HepG2 (cell line): ENCODE measurements at regions not wholly inside any gene's neighbourhood (a gene's known extent, or its start where the extent isn't known, plus 50 kb on each side); places are given as distances from the start of the nearest gene placed in this dataset.

Experiments
- ATAC-seq: fragments of 200-7000 bp; cut with Tn5 transposase; 3 replicates; pipeline ENCODE4 v1.9.1; 2020; ENCODE audit warnings: mild to moderate bottlenecking, moderate library complexity
- BruUV-seq: library from RNA; stranded (reverse); fragments of 400-500 nt; replicated peaks from 2 replicates; lab custom pipeline; 2021; lab: Mats Ljungman, UMichigan
- CTCF ChIA-PET: fragments of 300-600 bp; formaldehyde crosslinking; extraction: SDS; loops from one replicate; lab custom pipeline; 2021; ENCODE audit warnings: low total read pairs, inconsistent platforms, low intra/inter-chr PET ratio; lab: Yijun Ruan, JAX
- POLR2A ChIA-PET: fragments of 350-600 bp; sonication (Branson Sonifier 250); formaldehyde crosslinking; loops from one replicate; lab custom pipeline; 2020; ENCODE audit warnings: antibody characterized with exemption, inconsistent platforms; lab: Yijun Ruan, JAX
- DNase-seq: peaks from one replicate; pipeline ENCODE4 v3.0.0-alpha.2; 2015; ENCODE audit warnings: low spot score
- FAIRE-seq: peaks from 3 replicates; lab custom pipeline; 2011; peaks lifted over from hg19 to GRCh38; lab: Jason Lieb, UNC
- H2AFZ ChIP-seq: one replicate; pipeline ENCODE4 v1.6.1; 2011; ENCODE audit warnings: low read length, inconsistent platforms
- H3K27ac ChIP-seq: fragments of 300-600 bp; 3 replicates; pipeline ENCODE4 v1.8.0; 2011; ENCODE audit warnings: mixed run types, mild to moderate bottlenecking, mixed read lengths, low read length, inconsistent platforms; ENCODE audit not compliant: insufficient read depth; ENCODE audit errors: extremely low read length
- H3K27me3 ChIP-seq, 2 experiments: fragments of 200-600 bp in 1 of 2; 2 replicates in 1 of 2; 3 replicates in 1 of 2; pipeline versions ENCODE4 v1.6.0 to v1.8.0; 2011; ENCODE audit warnings: low read length in 2 of 2, mild to moderate bottlenecking in 2 of 2, moderate library complexity in 2 of 2, inconsistent platforms in 1 of 2; ENCODE audit not compliant: insufficient read depth in 2 of 2, control insufficient read depth in 1 of 2
- H3K36me3 ChIP-seq, 2 experiments: fragments of 200-600 bp in 1 of 2; replicated peaks in 1 of 2; 2 replicates in 1 of 2; 3 replicates in 1 of 2; pipeline versions ENCODE4 v1.5.1 to v1.8.0; 2011; ENCODE audit warnings: low read length in 2 of 2, inconsistent platforms in 1 of 2; ENCODE audit not compliant: insufficient read depth in 2 of 2, control insufficient read depth in 1 of 2
- H3K4me1 ChIP-seq: 2 replicates; pipeline ENCODE4 v1.5.1; 2012; ENCODE audit warnings: low read length, inconsistent platforms; ENCODE audit not compliant: insufficient read depth
- H3K4me2 ChIP-seq: 2 replicates; pipeline ENCODE4 v1.6.0; 2011; ENCODE audit warnings: low read depth, low read length, inconsistent platforms
- H3K4me3 ChIP-seq, 3 experiments: fragments of 200-600 bp in 1 of 3; sonication (generic), shearing (Covaris generic) in 1 of 3; replicated peaks in 1 of 3; 2 replicates each; pipeline ENCODE4 v1.5.1; 2011 to 2016; ENCODE audit warnings: low read length in 3 of 3, inconsistent platforms in 2 of 3, low read depth in 2 of 3, mild to moderate bottlenecking in 2 of 3, control low read depth in 1 of 3, mixed read lengths in 1 of 3; ENCODE audit not compliant: insufficient read depth in 1 of 3
- H3K79me2 ChIP-seq: one replicate; pipeline ENCODE4 v1.6.1; 2011; ENCODE audit warnings: low read length, inconsistent platforms; ENCODE audit not compliant: insufficient read depth
- H3K9ac ChIP-seq: 2 replicates; pipeline ENCODE4 v1.6.0; 2011; ENCODE audit warnings: mild to moderate bottlenecking, low read depth, low read length, inconsistent platforms; ENCODE audit not compliant: insufficient read depth
- H3K9me3 ChIP-seq: 2 replicates; pipeline ENCODE4 v1.5.1; 2012; ENCODE audit warnings: mild to moderate bottlenecking, low read length
- H4K20me1 ChIP-seq: 2 replicates; pipeline ENCODE4 v1.6.0; 2011; ENCODE audit warnings: inconsistent platforms, mild to moderate bottlenecking, low read length, moderate library complexity; ENCODE audit not compliant: insufficient read depth
- ATF4 ChIP-seq, 2 experiments: fragments of 450-650 bp in 1 of 2; sonication (generic) in 1 of 2; formaldehyde crosslinking; IDR thresholded peaks; 2 replicates each; pipeline versions ENCODE4 v1.5.0 to v1.8.0; 2020 to 2022; ENCODE audit warnings: mild to moderate bottlenecking in 1 of 2, missing genetic modification reagents in 1 of 2
- CAMTA2 ChIP-seq: sonication (generic); formaldehyde crosslinking; IDR thresholded peaks from 2 replicates; pipeline ENCODE4 v1.4.0; 2020; ENCODE audit warnings: mild to moderate bottlenecking, missing genetic modification reagents, borderline replicate concordance
- GABPA ChIP-seq, 2 experiments: IDR thresholded peaks; 2 replicates each; pipeline ENCODE4 v1.6.1; 2011 to 2016; ENCODE audit warnings: low read depth in 2 of 2, low read length in 1 of 2, missing biosample characterization in 1 of 2, missing genetic modification characterization in 1 of 2
- JUNB ChIP-seq: sonication (generic); formaldehyde crosslinking; IDR thresholded peaks from 2 replicates; pipeline ENCODE4 v1.8.0; 2022; ENCODE audit warnings: missing genetic modification reagents, mild to moderate bottlenecking, borderline replicate concordance
- MAZ ChIP-seq, 2 experiments: sonication (generic) in 1 of 2; formaldehyde crosslinking in 1 of 2; IDR thresholded peaks; 2 replicates each; pipeline versions ENCODE4 v1.5.0 to v1.6.1; 2012 to 2020; ENCODE audit warnings: low read depth in 2 of 2, mild to moderate bottlenecking in 2 of 2, borderline replicate concordance in 1 of 2, improper control_type of control experiment in 1 of 2, low read length in 1 of 2, missing genetic modification reagents in 1 of 2, moderate library complexity in 1 of 2
- MLXIP ChIP-seq: sonication (generic); formaldehyde crosslinking; IDR thresholded peaks from 2 replicates; pipeline ENCODE4 v1.9.0; 2021; ENCODE audit warnings: missing genetic modification reagents, borderline replicate concordance
- RFX3 ChIP-seq: IDR thresholded peaks from 2 replicates; pipeline ENCODE4 v1.6.1; 2016; ENCODE audit warnings: missing biosample characterization, missing genetic modification reagents
- SMAD3 ChIP-seq: sonication (generic); formaldehyde crosslinking; IDR thresholded peaks from 2 replicates; pipeline ENCODE4 v1.4.0; 2020; ENCODE audit warnings: missing genetic modification reagents
- SP1 ChIP-seq, 2 experiments: fragments of 450-650 bp in 1 of 2; sonication (generic) in 1 of 2; formaldehyde crosslinking in 1 of 2; IDR thresholded peaks; 2 replicates each; pipeline versions ENCODE4 v1.4.0 to v1.6.1; 2016 to 2020; ENCODE audit warnings: missing genetic modification reagents in 1 of 2
- TOPORS ChIP-seq: sonication (generic); formaldehyde crosslinking; IDR thresholded peaks from 2 replicates; pipeline ENCODE4 v1.8.0; 2023; ENCODE audit warnings: mild to moderate bottlenecking, missing genetic modification reagents
- ZNF34 ChIP-seq: sonication (generic); formaldehyde crosslinking; IDR thresholded peaks from 2 replicates; pipeline ENCODE4 v1.4.0; 2020; ENCODE audit warnings: mild to moderate bottlenecking, missing genetic modification reagents, borderline replicate concordance
- WGBS: methylation state at CpG from one replicate; pipeline ENCODE4 v1.1.6; 2017; ENCODE audit warnings: low lambda C conversion rate; 5-methylcytosine and 5-hydroxymethylcytosine counted together
- in situ Hi-C: cut with HindIII; loops from 2 replicates; pipeline ENCODE4 v1.10.0; 2017; ENCODE audit warnings: low pct_unique_long_range_greater_than_20kb; ENCODE audit not compliant: extremely low pct_ligation_motif_present
- intact Hi-C: fragments of 100-400 bp; cut with micrococcal nuclease; formaldehyde crosslinking; loops from one replicate; pipeline ENCODE4 v1.10.0; 2022; ENCODE audit not compliant: unreplicated experiment
- TF ChIP-seq, protein P1 (sequence below), 2 experiments: sonication (generic) in 1 of 2; formaldehyde crosslinking in 1 of 2; IDR thresholded peaks; 2 replicates each; pipeline versions ENCODE4 v1.5.1 to v1.6.1; 2011 to 2020; ENCODE audit warnings: borderline replicate concordance in 1 of 2, low read depth in 1 of 2, low read length in 1 of 2, mild to moderate bottlenecking in 1 of 2, missing genetic modification reagents in 1 of 2, moderate library complexity in 1 of 2
- TF ChIP-seq, protein P2 (sequence below): sonication (generic); formaldehyde crosslinking; IDR thresholded peaks from 2 replicates; pipeline ENCODE4 v1.8.0; 2022; ENCODE audit warnings: mild to moderate bottlenecking, missing genetic modification reagents, moderate library complexity

- BruUV-seq = no TSS peak
- intact Hi-C loops (no loop called here), in situ Hi-C loops (no loop called here)
- FAIRE-seq = no peak
- Histone ChIP-seq H3K9me3 (peaks cover 5% of the 10 kb centered on the region), H3K9ac (no peak overlapping the region), H3K27ac (no peak overlapping the region), H3K4me3 (no peak overlapping the region), H3K79me2 (no peaks in the 10 kb centered on the region), H4K20me1 (no peaks in the 10 kb centered on the region), H3K4me2 (no peak overlapping the region), H3K27me3 (no peaks in the 10 kb centered on the region), H2AFZ (no peak overlapping the region), H3K36me3 (no peaks in the 10 kb centered on the region), H3K4me1 (no peaks in the 10 kb centered on the region)
- ChIA-PET POLR2A (no interaction called here), CTCF (no interaction called here)
- WGBS = 10% methylated on average over 4 of the region's 4 CpGs
- ATAC-seq = no peak
- DNase-seq = no peak
- TF ChIP-seq, protein P1, sequence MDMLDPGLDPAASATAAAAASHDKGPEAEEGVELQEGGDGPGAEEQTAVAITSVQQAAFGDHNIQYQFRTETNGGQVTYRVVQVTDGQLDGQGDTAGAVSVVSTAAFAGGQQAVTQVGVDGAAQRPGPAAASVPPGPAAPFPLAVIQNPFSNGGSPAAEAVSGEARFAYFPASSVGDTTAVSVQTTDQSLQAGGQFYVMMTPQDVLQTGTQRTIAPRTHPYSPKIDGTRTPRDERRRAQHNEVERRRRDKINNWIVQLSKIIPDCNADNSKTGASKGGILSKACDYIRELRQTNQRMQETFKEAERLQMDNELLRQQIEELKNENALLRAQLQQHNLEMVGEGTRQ (IDR thresholded peaks at IDR 0.05; ENCODE audit: low read depth, low read length) = no peak
- TF ChIP-seq, protein P1 (CRISPR knock-in tag; IDR thresholded peaks at IDR 0.05; ENCODE audit: borderline replicate concordance) = no peak
- TF ChIP-seq MAZ (IDR thresholded peaks at IDR 0.05; ENCODE audit: borderline replicate concordance, low read depth, low read length) = no peak
- TF ChIP-seq MAZ (CRISPR knock-in tag; IDR thresholded peaks at IDR 0.05; ENCODE audit: low read depth) = no peak
- TF ChIP-seq MLXIP (CRISPR knock-in tag) = no peak
- no peak for TF ChIP-seq ATF4 (CRISPR knock-in tag; IDR thresholded peaks at IDR 0.05)
- TF ChIP-seq GABPA (IDR thresholded peaks at IDR 0.05; ENCODE audit: low read depth, low read length) = no peak
- TF ChIP-seq GABPA (CRISPR knock-in tag; IDR thresholded peaks at IDR 0.05; ENCODE audit: low read depth) = no peak
- no peak for TF ChIP-seq SMAD3 (CRISPR knock-in tag)
- TF ChIP-seq RFX3 (CRISPR knock-in tag) = no peak
- TF ChIP-seq JUNB = no peak
- TF ChIP-seq, protein P2, sequence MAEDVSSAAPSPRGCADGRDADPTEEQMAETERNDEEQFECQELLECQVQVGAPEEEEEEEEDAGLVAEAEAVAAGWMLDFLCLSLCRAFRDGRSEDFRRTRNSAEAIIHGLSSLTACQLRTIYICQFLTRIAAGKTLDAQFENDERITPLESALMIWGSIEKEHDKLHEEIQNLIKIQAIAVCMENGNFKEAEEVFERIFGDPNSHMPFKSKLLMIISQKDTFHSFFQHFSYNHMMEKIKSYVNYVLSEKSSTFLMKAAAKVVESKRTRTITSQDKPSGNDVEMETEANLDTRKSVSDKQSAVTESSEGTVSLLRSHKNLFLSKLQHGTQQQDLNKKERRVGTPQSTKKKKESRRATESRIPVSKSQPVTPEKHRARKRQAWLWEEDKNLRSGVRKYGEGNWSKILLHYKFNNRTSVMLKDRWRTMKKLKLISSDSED (CRISPR knock-in tag) = no peak
- TF ChIP-seq TOPORS (CRISPR knock-in tag) = no peak
- no peak for TF ChIP-seq ZNF34 (CRISPR knock-in tag)
- TF ChIP-seq SP1 (IDR thresholded peaks at IDR 0.05) = no peak
- no peak for TF ChIP-seq SP1 (CRISPR knock-in tag; IDR thresholded peaks at IDR 0.05)
- TF ChIP-seq CAMTA2 (CRISPR knock-in tag) = no peak
Observed at GRCh38 chr18:4755848-4756247, 300.7 kb upstream of the DLGAP1 start.
